Colonic mucosa (tissue), 4 donors: ENCODE measurements at regions not wholly inside any gene's neighbourhood (a gene's known extent, or its start where the extent isn't known, plus 50 kb on each side); places are given as distances from the start of the nearest gene placed in this dataset.

Experiments
- DNase-seq: peaks from one replicate; pipeline ENCODE4 v3.0.0-alpha.2; 2020
- H3K27ac ChIP-seq: fragments of 200-600 bp; one replicate; pipeline ENCODE4 v1.8.0; 2021
- H3K27me3 ChIP-seq: fragments of 200-600 bp; one replicate; pipeline ENCODE4 v1.8.0; 2021
- H3K36me3 ChIP-seq: fragments of 200-600 bp; one replicate; pipeline ENCODE4 v1.8.0; 2021
- H3K4me1 ChIP-seq: fragments of 200-600 bp; one replicate; pipeline ENCODE4 v1.8.0; 2021; ENCODE audit warnings: mild to moderate bottlenecking
- H3K4me3 ChIP-seq: fragments of 200-600 bp; one replicate; pipeline ENCODE4 v1.8.0; 2021
- H3K9ac ChIP-seq, 2 donors: one replicate each; pipeline ENCODE4 v1.7.0; 2013; ENCODE audit warnings: control low read depth in 2 of 2, low read depth in 2 of 2, low read length in 2 of 2
- H3K9me3 ChIP-seq: fragments of 200-600 bp; one replicate; pipeline ENCODE4 v1.8.0; 2021
- intact Hi-C: fragments of 100-400 bp; cut with DNase I; formaldehyde crosslinking; loops from one replicate; pipeline ENCODE4 v1.14.1; 2022
- TF ChIP-seq, protein P1 (sequence below): fragments of 200-600 bp; IDR thresholded peaks from one replicate; pipeline ENCODE4 v1.8.0; 2022; ENCODE audit warnings: antibody characterized with exemption, mild to moderate bottlenecking
- donor health status: healthy.
- donor health status: DM: no; HTN: no; CAD: no.
- donor health status: DM: no; HTN: no; CAD: no.

DNA sequence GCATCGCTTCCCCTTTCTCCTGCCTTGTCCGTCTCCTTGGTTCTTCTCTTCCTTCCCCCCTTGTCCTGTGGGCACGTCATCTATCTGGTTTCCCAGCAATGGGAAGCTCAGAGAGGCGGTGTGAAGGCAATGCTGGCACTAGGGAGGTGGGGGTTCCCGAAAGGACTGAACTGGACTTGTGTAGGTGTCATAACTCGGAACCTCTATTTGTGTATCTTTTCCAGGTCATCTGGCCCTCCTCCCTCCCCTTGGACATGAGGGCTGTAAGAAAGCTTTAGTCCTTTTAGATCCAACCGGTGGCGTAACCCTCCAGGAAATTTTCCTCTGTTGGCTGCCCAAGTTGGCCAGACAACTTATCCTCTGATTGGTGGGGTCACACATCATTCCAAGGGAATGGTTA lies 231.5 kb upstream of the TLE3 start:
- no peaks in the 10 kb centered on the region for H3K9me3 ChIP-seq
- TF ChIP-seq, protein P1, sequence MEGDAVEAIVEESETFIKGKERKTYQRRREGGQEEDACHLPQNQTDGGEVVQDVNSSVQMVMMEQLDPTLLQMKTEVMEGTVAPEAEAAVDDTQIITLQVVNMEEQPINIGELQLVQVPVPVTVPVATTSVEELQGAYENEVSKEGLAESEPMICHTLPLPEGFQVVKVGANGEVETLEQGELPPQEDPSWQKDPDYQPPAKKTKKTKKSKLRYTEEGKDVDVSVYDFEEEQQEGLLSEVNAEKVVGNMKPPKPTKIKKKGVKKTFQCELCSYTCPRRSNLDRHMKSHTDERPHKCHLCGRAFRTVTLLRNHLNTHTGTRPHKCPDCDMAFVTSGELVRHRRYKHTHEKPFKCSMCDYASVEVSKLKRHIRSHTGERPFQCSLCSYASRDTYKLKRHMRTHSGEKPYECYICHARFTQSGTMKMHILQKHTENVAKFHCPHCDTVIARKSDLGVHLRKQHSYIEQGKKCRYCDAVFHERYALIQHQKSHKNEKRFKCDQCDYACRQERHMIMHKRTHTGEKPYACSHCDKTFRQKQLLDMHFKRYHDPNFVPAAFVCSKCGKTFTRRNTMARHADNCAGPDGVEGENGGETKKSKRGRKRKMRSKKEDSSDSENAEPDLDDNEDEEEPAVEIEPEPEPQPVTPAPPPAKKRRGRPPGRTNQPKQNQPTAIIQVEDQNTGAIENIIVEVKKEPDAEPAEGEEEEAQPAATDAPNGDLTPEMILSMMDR = no peak
- H3K4me1 ChIP-seq = no peaks in the 10 kb centered on the region
- DNase-seq = no peak
- intact Hi-C loops = no loop called here
- H3K36me3 ChIP-seq = no peaks in the 10 kb centered on the region
- no peak overlapping the region for H3K27ac ChIP-seq
- H3K9ac ChIP-seq = no peak overlapping the region
- no peaks in the 10 kb centered on the region for H3K27me3 ChIP-seq
- no peak overlapping the region for H3K4me3 ChIP-seq

DNA sequence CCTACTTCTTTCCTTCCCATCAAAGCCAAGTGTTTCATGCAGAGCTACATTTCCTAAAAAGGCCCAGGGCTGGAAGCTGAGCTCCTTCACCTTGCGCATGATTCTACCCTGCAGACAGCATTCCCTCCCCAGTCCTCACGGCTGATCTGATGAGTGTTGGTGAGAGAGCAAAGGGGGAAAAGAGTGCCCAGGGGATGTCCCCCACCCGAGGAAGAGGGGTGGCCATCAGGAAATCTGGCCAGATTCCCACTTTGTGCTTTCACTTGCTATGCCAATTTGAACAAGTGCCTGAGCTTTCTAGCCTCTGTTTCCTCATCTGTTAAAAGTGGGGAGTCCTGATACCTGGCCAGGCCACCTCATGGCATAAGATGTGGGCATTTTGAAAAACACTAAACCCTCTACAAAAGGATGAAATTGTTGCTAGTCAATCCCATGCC lies 231.0 kb upstream of the TLE3 start:
- intact Hi-C loops = no loop called here
- no peak overlapping the region for H3K27ac ChIP-seq

DNA sequence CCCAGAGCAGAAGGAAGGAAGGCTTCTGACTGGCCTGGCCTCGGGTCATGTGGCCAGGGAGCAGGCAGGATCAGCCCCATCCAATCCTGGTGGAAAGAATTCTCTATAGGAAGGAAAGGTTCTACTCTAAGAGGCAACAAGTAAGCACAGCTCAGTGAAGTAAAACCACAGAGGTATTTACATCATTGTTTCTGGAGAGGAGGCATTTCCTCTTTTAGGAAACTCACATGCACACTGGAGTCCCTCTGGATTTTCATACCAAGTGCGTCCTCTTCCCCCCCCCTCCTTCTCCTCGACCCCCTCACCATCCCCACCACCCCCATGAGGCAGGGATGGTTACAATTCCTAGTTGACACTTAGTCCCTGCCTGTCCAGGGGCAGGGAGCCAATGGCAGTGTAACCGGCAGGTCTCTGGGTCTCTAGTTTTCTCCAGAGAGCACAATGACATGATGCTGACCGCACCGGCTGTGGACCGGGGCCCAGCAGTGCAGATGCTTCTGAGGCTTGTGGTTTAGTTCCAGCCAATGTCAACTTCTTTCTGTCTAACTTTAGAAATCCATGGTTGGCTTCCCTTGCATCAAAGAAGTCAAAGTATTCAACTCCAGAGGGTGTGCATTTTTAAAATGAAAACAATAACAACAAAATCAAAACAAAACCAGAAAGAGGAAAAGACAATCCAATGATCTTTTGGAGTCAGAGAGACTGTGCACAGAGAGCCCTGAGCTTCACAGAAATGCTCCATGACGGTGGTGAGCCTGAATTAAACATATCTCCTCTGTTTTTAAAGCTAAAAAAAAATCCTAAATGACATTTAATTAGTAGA lies 230.3 kb upstream of the TLE3 start:
- Histone ChIP-seq H3K9me3 (no peaks in the 10 kb centered on the region), H3K9ac (no peak overlapping the region), H3K27me3 (no peaks in the 10 kb centered on the region), H3K27ac (no peak overlapping the region), H3K4me3 (no peak overlapping the region), H3K4me1 (no peaks in the 10 kb centered on the region), H3K36me3 (no peaks in the 10 kb centered on the region)
- TF ChIP-seq, protein P1 = no peak
- intact Hi-C loops = no loop called here
- DNase-seq = no peak

More for the DNA sequence above, 231.0 kb upstream of the TLE3 start:
- DNase-seq = no peak
- no peak overlapping the region for H3K9ac ChIP-seq
- H3K4me1 ChIP-seq = no peaks in the 10 kb centered on the region
- no peaks in the 10 kb centered on the region for H3K27me3 ChIP-seq
- no peaks in the 10 kb centered on the region for H3K36me3 ChIP-seq
- H3K9me3 ChIP-seq = no peaks in the 10 kb centered on the region
- no peak overlapping the region for H3K4me3 ChIP-seq
- TF ChIP-seq, protein P1 = no peak

DNA sequence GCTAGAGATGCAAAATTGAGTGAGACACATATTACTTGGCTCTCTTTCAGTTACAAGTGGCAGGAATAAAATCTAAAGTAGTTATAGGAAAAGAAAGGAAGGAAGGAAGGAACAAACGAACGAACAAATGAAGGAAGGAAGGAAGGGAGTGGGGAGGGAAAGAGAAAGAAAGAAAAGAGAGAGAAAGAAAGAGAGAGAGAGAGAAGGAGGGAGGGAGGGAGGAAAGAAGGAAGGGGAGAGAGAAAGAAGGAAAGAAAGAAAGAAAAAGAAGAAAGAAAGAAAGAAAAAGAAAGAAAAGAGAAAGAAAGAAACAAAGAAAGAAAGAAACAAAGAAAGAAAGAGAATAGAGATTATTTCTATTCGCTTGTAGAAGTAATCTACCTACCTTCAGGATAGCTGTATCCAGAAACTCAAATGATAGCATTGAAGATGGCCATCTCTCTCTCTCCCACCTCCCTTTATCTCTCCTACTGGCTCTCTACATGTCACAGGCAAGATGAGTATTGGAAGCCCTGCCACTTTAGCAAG lies 229.7 kb upstream of the TLE3 start:
- H3K36me3 ChIP-seq = no peaks in the 10 kb centered on the region
- no peak overlapping the region for H3K27ac ChIP-seq
- intact Hi-C loops = no loop called here
- no peak for DNase-seq
- TF ChIP-seq, protein P1 = no peak
- H3K4me1 ChIP-seq = no peaks in the 10 kb centered on the region
- no peak overlapping the region for H3K4me3 ChIP-seq
- no peaks in the 10 kb centered on the region for H3K27me3 ChIP-seq
- no peaks in the 10 kb centered on the region for H3K9me3 ChIP-seq
- no peak overlapping the region for H3K9ac ChIP-seq

DNA sequence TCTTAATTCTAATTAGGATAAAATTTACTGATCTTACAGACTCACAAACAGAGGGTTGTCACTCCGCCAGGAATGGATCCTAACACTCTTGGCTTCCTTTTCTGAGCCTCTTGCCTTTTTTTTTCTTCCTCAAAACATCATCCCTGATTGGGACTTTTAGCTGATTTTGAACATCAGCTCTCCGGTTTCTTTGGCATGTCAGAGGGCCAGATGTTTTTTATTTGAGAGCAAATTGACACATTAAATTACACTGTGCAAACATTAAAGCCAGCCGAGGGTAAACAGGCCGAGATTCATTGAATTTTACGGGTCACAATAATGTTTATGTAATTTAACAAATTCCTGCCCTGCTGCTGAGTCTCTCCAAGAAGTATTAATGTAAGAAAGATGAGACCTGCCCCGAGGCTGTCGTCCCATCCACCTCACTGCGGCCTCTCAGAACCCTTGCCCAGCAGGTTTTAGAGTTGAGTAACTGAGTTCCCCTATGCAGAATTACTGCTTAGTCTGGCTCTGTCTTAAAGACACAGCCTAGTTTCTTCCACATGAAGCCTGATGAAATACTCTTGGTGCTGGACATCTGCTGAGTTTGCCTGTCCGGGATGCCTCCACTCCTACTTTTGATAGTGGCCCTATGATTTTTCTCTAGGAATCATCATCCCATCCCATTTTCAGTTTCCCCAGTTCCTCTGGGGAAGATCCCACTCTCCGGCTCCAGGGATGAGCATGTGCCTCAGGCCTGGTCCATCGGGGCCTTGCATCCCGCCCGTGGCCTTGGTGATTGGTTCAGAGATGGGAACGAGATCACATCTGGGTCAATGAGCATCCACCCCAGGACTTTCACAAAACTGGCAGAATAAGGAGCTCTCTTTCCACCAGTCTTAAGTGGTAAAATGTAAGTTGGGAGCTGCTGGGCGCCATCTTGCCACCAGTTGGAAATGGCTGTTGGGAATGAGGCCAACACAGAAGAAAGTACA lies 226.6 kb upstream of the TLE3 start:
- Histone ChIP-seq H3K9ac (no peak overlapping the region), H3K9me3 (no peaks in the 10 kb centered on the region), H3K27ac (no peak overlapping the region), H3K4me1 (no peaks in the 10 kb centered on the region), H3K4me3 (no peak overlapping the region), H3K27me3 (no peaks in the 10 kb centered on the region), H3K36me3 (no peaks in the 10 kb centered on the region)
- intact Hi-C loops = no loop called here
- TF ChIP-seq, protein P1 = no peak
- DNase-seq = peak; percentile 17
